Neural progenitor cell (in vitro differentiated cells): ENCODE measurements at regions not wholly inside any gene's neighbourhood (a gene's known extent, or its start where the extent isn't known, plus 50 kb on each side); places are given as distances from the start of the nearest gene placed in this dataset.

Experiments
- DNase-seq: peaks from one replicate; pipeline ENCODE4 v3.0.0-alpha.2; 2016; ENCODE audit warnings: low spot score
- H2AFZ ChIP-seq: fragments of 200-600 bp; sonication (generic); replicated peaks from 2 replicates; pipeline ENCODE4 v1.6.1; 2016; ENCODE audit warnings: antibody characterized with exemption
- H3F3A ChIP-seq: fragments of 200-600 bp; sonication (generic); 2 replicates; pipeline ENCODE4 v1.6.1; 2016; ENCODE audit warnings: antibody characterized with exemption, low read depth
- H3K27ac ChIP-seq: fragments of 200-600 bp; sonication (generic); 2 replicates; pipeline ENCODE4 v1.5.1; 2016; ENCODE audit warnings: mild to moderate bottlenecking
- H3K27me3 ChIP-seq: fragments of 200-600 bp; sonication (generic); 2 replicates; pipeline ENCODE4 v1.6.1; 2016; ENCODE audit warnings: mild to moderate bottlenecking, moderate library complexity
- H3K36me3 ChIP-seq: fragments of 200-600 bp; sonication (generic); 2 replicates; pipeline ENCODE4 v1.5.1; 2016
- H3K4me1 ChIP-seq: fragments of 200-600 bp; sonication (generic); 2 replicates; pipeline ENCODE4 v1.6.1; 2016; ENCODE audit warnings: mixed run types
- H3K4me2 ChIP-seq: fragments of 200-600 bp; sonication (generic); 2 replicates; pipeline ENCODE4 v1.6.1; 2016
- H3K4me3 ChIP-seq: fragments of 200-600 bp; sonication (generic); 2 replicates; pipeline ENCODE4 v1.5.1; 2016
- H3K79me2 ChIP-seq: fragments of 200-600 bp; sonication (generic); 2 replicates; pipeline ENCODE4 v1.6.1; 2016; ENCODE audit warnings: low read depth
- H3K9ac ChIP-seq: fragments of 200-600 bp; sonication (generic); 2 replicates; pipeline ENCODE4 v1.6.1; 2016
- H3K9me3 ChIP-seq: fragments of 200-600 bp; sonication (generic); 2 replicates; pipeline ENCODE4 v1.5.1; 2016; ENCODE audit warnings: low read depth
- H4K20me1 ChIP-seq: fragments of 200-600 bp; sonication (generic); 2 replicates; pipeline ENCODE4 v1.6.1; 2016; ENCODE audit warnings: low read depth
- H3K27ac Mint-ChIP-seq: 3 replicates; pipeline ENCODE4 v1.8.0; 2021; ENCODE audit warnings: mixed read lengths
- H3K27me3 Mint-ChIP-seq: 2 replicates; pipeline ENCODE4 v1.8.0; 2022; ENCODE audit warnings: low read depth, mild to moderate bottlenecking, inconsistent platforms, moderate library complexity, mixed read lengths; ENCODE audit not compliant: insufficient read depth
- H3K36me3 Mint-ChIP-seq: 3 replicates; pipeline ENCODE4 v1.8.0; 2021; ENCODE audit warnings: mixed read lengths
- H3K4me1 Mint-ChIP-seq: 3 replicates; pipeline ENCODE4 v1.8.0; 2021; ENCODE audit warnings: mixed read lengths
- H3K4me3 Mint-ChIP-seq: 3 replicates; pipeline ENCODE4 v1.8.0; 2021; ENCODE audit warnings: mild to moderate bottlenecking, moderate library complexity, mixed read lengths
- H3K9me3 Mint-ChIP-seq: 3 replicates; pipeline ENCODE4 v1.8.0; 2020; ENCODE audit warnings: mixed read lengths
- CTCF ChIP-seq: fragments of 200-600 bp; sonication (generic); IDR thresholded peaks from 2 replicates; pipeline ENCODE4 v1.5.1; 2017; ENCODE audit warnings: antibody characterized with exemption, mild to moderate bottlenecking
- EZH2 ChIP-seq: fragments of 200-600 bp; sonication (generic); IDR thresholded peaks from 2 replicates; pipeline ENCODE4 v1.6.1; 2017; ENCODE audit warnings: antibody characterized with exemption, mild to moderate bottlenecking, moderate library complexity
- EZH2phosphoT487 ChIP-seq: fragments of 200-600 bp; sonication (generic); IDR thresholded peaks from 2 replicates; pipeline ENCODE4 v1.6.1; 2017; ENCODE audit warnings: antibody characterized with exemption

GRCh38 chr2:167581961-167582574, 665.3 kb downstream of the STK39 start:
- H4K20me1 ChIP-seq: no peaks in the 10 kb centered on the region
- H3K27me3 ChIP-seq: no peaks in the 10 kb centered on the region
- H3K9me3 Mint-ChIP-seq: no peaks in the 10 kb centered on the region
- no peaks in the 10 kb centered on the region for H3K36me3 Mint-ChIP-seq
- no peak overlapping the region for H3K4me3 Mint-ChIP-seq
- H3K27ac ChIP-seq: no peak overlapping the region
- H3K4me1 Mint-ChIP-seq: peaks cover 11% of the 10 kb centered on the region
- H3K27ac Mint-ChIP-seq: no peak overlapping the region
- H3F3A ChIP-seq: peaks cover 6% of the 10 kb centered on the region
- no peak for DNase-seq
- peaks cover 20% of the 10 kb centered on the region for H3K4me1 ChIP-seq
- no peaks in the 10 kb centered on the region for H3K79me2 ChIP-seq
- no peaks in the 10 kb centered on the region for H3K9me3 ChIP-seq
- no peak overlapping the region for H3K4me3 ChIP-seq
- H3K36me3 ChIP-seq: no peaks in the 10 kb centered on the region
- H2AFZ ChIP-seq: no peak overlapping the region
- H3K4me2 ChIP-seq: no peak overlapping the region
- no peaks in the 10 kb centered on the region for H3K27me3 Mint-ChIP-seq
- TF ChIP-seq EZH2phosphoT487 (no peak), CTCF (no peak), EZH2 (no peak)
- H3K9ac ChIP-seq: no peak overlapping the region

GRCh38 chr2:167579826-167580225, 667.6 kb downstream of the STK39 start:
- Mint-ChIP-seq H3K36me3 (no peaks in the 10 kb centered on the region), H3K27ac (no peak overlapping the region), H3K9me3 (no peaks in the 10 kb centered on the region), H3K4me3 (no peak overlapping the region), H3K4me1 (peaks cover 9% of the 10 kb centered on the region), H3K27me3 (no peaks in the 10 kb centered on the region)
- peaks cover 5% of the 10 kb centered on the region for H3F3A ChIP-seq
- no peak overlapping the region for H3K9ac ChIP-seq
- DNase-seq: no peak
- no peaks in the 10 kb centered on the region for H3K27me3 ChIP-seq
- H3K79me2 ChIP-seq: no peaks in the 10 kb centered on the region
- no peak overlapping the region for H2AFZ ChIP-seq
- no peaks in the 10 kb centered on the region for H3K9me3 ChIP-seq
- H4K20me1 ChIP-seq: no peaks in the 10 kb centered on the region
- H3K27ac ChIP-seq: no peak overlapping the region
- TF ChIP-seq EZH2 (no peak), CTCF (no peak), EZH2phosphoT487 (no peak)
- H3K4me2 ChIP-seq: no peak overlapping the region
- peaks cover 22% of the 10 kb centered on the region for H3K4me1 ChIP-seq
- no peak overlapping the region for H3K4me3 ChIP-seq
- no peaks in the 10 kb centered on the region for H3K36me3 ChIP-seq

GRCh38 chr2:167575276-167575675, 672.1 kb downstream of the STK39 start:
- H3K9me3 Mint-ChIP-seq: no peaks in the 10 kb centered on the region

More at GRCh38 chr2:167575276-167575675, 672.1 kb downstream of the STK39 start:
- Histone ChIP-seq H3K4me2 (no peak overlapping the region), H3K9me3 (no peaks in the 10 kb centered on the region), H3K27me3 (no peaks in the 10 kb centered on the region), H3K9ac (no peak overlapping the region), H3K4me3 (no peak overlapping the region), H3K4me1 (peaks cover 8% of the 10 kb centered on the region), H3K79me2 (no peaks in the 10 kb centered on the region), H2AFZ (no peak overlapping the region), H3K36me3 (no peaks in the 10 kb centered on the region), H3K27ac (no peak overlapping the region), H3F3A (no peaks in the 10 kb centered on the region), H4K20me1 (no peaks in the 10 kb centered on the region)
- no peak overlapping the region for H3K27ac Mint-ChIP-seq
- no peaks in the 10 kb centered on the region for H3K36me3 Mint-ChIP-seq
- H3K27me3 Mint-ChIP-seq: no peaks in the 10 kb centered on the region
- no peak for DNase-seq
- H3K4me3 Mint-ChIP-seq: no peak overlapping the region
- TF ChIP-seq CTCF: no peak
- no peak for TF ChIP-seq EZH2
- no peak for TF ChIP-seq EZH2phosphoT487
- no peaks in the 10 kb centered on the region for H3K4me1 Mint-ChIP-seq
